Loucy (cell line): ENCODE measurements at regions not wholly inside any gene's neighbourhood (a gene's known extent, or its start where the extent isn't known, plus 50 kb on each side); places are given as distances from the start of the nearest gene placed in this dataset.

Source experiments
- EZH2phosphoT487 ChIP-seq: fragments of 200-600 bp; IDR thresholded peaks from 2 replicates; pipeline ENCODE4 v1.6.1; 2018; ENCODE audit warnings: antibody characterized with exemption, mild to moderate bottlenecking, moderate library complexity, borderline replicate concordance
- TF ChIP-seq, protein P1 (sequence below): fragments of 200-600 bp; sonication (generic); conservative IDR thresholded peaks from 2 replicates; pipeline ENCODE4 v1.5.1; 2014; ENCODE audit warnings: mild to moderate bottlenecking, antibody characterized with exemption, low read length

DNA sequence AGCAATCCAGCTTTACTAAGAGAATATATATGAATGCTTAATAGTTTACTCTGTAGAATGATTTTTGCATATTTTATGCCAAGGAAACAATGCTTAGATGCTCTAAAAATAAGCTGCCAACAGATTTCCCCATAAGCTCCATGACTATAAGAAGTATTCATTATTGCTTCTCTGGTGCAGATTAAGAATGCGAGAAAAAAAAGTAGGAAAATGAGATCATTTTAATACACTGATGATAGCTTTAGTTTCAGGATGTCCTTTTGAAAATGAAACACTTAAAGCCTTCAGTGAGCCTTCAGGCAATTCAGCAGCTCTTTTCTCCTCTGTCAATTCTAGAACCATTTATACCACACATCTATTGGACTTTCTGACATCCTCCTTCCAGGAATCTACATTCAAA, 735.0 kb upstream of the POT1 start:
- TF ChIP-seq, protein P1, sequence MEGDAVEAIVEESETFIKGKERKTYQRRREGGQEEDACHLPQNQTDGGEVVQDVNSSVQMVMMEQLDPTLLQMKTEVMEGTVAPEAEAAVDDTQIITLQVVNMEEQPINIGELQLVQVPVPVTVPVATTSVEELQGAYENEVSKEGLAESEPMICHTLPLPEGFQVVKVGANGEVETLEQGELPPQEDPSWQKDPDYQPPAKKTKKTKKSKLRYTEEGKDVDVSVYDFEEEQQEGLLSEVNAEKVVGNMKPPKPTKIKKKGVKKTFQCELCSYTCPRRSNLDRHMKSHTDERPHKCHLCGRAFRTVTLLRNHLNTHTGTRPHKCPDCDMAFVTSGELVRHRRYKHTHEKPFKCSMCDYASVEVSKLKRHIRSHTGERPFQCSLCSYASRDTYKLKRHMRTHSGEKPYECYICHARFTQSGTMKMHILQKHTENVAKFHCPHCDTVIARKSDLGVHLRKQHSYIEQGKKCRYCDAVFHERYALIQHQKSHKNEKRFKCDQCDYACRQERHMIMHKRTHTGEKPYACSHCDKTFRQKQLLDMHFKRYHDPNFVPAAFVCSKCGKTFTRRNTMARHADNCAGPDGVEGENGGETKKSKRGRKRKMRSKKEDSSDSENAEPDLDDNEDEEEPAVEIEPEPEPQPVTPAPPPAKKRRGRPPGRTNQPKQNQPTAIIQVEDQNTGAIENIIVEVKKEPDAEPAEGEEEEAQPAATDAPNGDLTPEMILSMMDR: no peak
- no peak for TF ChIP-seq EZH2phosphoT487
